ENCODE measurements at regions not wholly inside any gene's neighbourhood (a gene's known extent, or its start where the extent isn't known, plus 50 kb on each side); places are given as distances from the start of the nearest gene placed in this dataset.

GRCh38 chr6:56891754-56892153 lies 63.2 kb upstream of the BEND6 start:
- DNase-seq (ENCODE audit: low spot score), result peak; percentile 29
- Histone ChIP-seq H3K9me3 (ENCODE audit: low read depth, low read length, poor library complexity, severe bottlenecking) (no peaks in the 10 kb centered on the region), H3K36me3 (ENCODE audit: insufficient read depth, low read length, poor library complexity, severe bottlenecking) (no peaks in the 10 kb centered on the region), H3K4me1 (ENCODE audit: insufficient read depth, low read length, poor library complexity, severe bottlenecking) (no peaks in the 10 kb centered on the region), H3K4me3 (ENCODE audit: low read depth, low read length, poor library complexity, severe bottlenecking) (no peak overlapping the region), H3K27me3 (replicated peaks; ENCODE audit: insufficient read depth, low read depth, low read length, poor library complexity) (no peaks in the 10 kb centered on the region), H3K27ac (ENCODE audit: low read depth, low read length, poor library complexity, severe bottlenecking) (no peak overlapping the region)
- POLR2A ChIA-PET (ENCODE audit: low non-redundant PET), result no interaction called here
- no TSS peak for BruUV-seq (replicated peaks)
- TF ChIP-seq, protein P1, sequence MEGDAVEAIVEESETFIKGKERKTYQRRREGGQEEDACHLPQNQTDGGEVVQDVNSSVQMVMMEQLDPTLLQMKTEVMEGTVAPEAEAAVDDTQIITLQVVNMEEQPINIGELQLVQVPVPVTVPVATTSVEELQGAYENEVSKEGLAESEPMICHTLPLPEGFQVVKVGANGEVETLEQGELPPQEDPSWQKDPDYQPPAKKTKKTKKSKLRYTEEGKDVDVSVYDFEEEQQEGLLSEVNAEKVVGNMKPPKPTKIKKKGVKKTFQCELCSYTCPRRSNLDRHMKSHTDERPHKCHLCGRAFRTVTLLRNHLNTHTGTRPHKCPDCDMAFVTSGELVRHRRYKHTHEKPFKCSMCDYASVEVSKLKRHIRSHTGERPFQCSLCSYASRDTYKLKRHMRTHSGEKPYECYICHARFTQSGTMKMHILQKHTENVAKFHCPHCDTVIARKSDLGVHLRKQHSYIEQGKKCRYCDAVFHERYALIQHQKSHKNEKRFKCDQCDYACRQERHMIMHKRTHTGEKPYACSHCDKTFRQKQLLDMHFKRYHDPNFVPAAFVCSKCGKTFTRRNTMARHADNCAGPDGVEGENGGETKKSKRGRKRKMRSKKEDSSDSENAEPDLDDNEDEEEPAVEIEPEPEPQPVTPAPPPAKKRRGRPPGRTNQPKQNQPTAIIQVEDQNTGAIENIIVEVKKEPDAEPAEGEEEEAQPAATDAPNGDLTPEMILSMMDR (conservative IDR thresholded peaks at IDR 0.05; ENCODE audit: low read depth, low read length), result no peak; the same call in 1 of the 2 replicates
- no peak for TF ChIP-seq EZH2 (IDR thresholded peaks at IDR 0.05; ENCODE audit: borderline replicate concordance, low read depth, low read length, poor library complexity, severe bottlenecking)
- CTCF ChIA-PET, result interaction anchor here (0.8 kb wide), 1 partner anchor 11 kb away, joined by 3 read pairs; no protein-coding TSS in a partner anchor
- intact Hi-C loops (cut with micrococcal nuclease; ENCODE audit: unreplicated experiment), result no loop called here

DNA sequence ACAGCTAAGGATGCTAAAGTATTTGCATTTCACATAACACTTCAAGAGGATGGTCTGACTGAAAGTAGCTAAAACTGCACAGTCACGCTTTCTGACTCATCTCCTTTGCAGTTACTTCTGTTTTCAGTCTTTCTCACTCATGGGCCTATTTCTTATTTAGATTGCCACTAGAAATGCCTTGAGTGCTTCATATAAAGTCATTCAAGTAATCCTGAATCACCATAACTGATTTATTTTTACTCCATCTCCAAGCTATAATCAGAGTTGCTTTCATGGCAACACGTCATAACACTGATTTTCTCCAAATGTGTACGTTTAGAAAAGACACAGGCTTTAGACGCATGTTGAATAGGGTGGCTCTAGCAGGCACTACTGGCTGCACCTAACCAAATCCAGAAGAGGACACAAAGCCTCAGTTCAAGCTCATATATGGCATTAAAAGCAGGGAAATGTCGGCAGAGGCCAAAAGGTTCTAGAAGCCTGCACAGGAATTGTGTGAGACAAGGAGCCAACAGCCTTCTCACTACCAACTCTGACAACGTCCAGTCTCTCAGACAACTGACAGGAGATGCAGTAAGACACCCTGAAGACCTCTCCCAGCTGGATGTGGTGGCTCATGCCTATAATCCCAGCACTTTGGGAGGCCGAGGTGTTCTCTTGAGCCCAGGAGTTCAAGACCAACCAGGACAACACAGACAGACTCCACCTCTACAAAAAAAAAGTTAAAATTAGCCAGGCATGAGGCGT lies 64.1 kb upstream of the BEND6 start:
- Histone ChIP-seq H3K27me3 (replicated peaks; ENCODE audit: insufficient read depth, low read depth, low read length, poor library complexity) (no peaks in the 10 kb centered on the region), H3K9me3 (ENCODE audit: low read depth, low read length, poor library complexity, severe bottlenecking) (no peaks in the 10 kb centered on the region), H3K4me3 (ENCODE audit: low read depth, low read length, poor library complexity, severe bottlenecking) (no peak overlapping the region), H3K27ac (ENCODE audit: low read depth, low read length, poor library complexity, severe bottlenecking) (no peak overlapping the region), H3K36me3 (ENCODE audit: insufficient read depth, low read length, poor library complexity, severe bottlenecking) (no peaks in the 10 kb centered on the region), H3K4me1 (ENCODE audit: insufficient read depth, low read length, poor library complexity, severe bottlenecking) (no peaks in the 10 kb centered on the region)
- DNase-seq (ENCODE audit: low spot score), result peak; percentile 36
- ChIA-PET CTCF (interaction anchor here (0.6 kb wide), 1 partner anchor 14 kb away, joined by 3 read pairs; no protein-coding TSS in a partner anchor), POLR2A (ENCODE audit: low non-redundant PET) (no interaction called here)
- TF ChIP-seq, protein P1 (conservative IDR thresholded peaks at IDR 0.05; ENCODE audit: low read depth, low read length), result no peak
- no peak for TF ChIP-seq EZH2 (IDR thresholded peaks at IDR 0.05; ENCODE audit: borderline replicate concordance, low read depth, low read length, poor library complexity, severe bottlenecking)
- intact Hi-C loops (cut with micrococcal nuclease; ENCODE audit: unreplicated experiment), result no loop called here
- no TSS peak for BruUV-seq (replicated peaks)

GRCh38 chr6:56890066-56890465 lies 64.8 kb upstream of the BEND6 start:
- Histone ChIP-seq H3K4me3 (ENCODE audit: low read depth, low read length, poor library complexity, severe bottlenecking) (no peak overlapping the region), H3K4me1 (ENCODE audit: insufficient read depth, low read length, poor library complexity, severe bottlenecking) (no peaks in the 10 kb centered on the region), H3K9me3 (ENCODE audit: low read depth, low read length, poor library complexity, severe bottlenecking) (no peaks in the 10 kb centered on the region), H3K27ac (ENCODE audit: low read depth, low read length, poor library complexity, severe bottlenecking) (no peak overlapping the region), H3K36me3 (ENCODE audit: insufficient read depth, low read length, poor library complexity, severe bottlenecking) (no peaks in the 10 kb centered on the region), H3K27me3 (replicated peaks; ENCODE audit: insufficient read depth, low read depth, low read length, poor library complexity) (no peaks in the 10 kb centered on the region)
- DNase-seq (ENCODE audit: low spot score), result no peak
- POLR2A ChIA-PET (ENCODE audit: low non-redundant PET), result no interaction called here
- intact Hi-C loops (cut with micrococcal nuclease; ENCODE audit: unreplicated experiment), result no loop called here
- BruUV-seq (replicated peaks), result no TSS peak
- CTCF ChIA-PET, result interaction anchor here (0.6 kb wide), 1 partner anchor 15 kb away, joined by 3 read pairs; no protein-coding TSS in a partner anchor
- TF ChIP-seq, protein P1 (conservative IDR thresholded peaks at IDR 0.05; ENCODE audit: low read depth, low read length), result no peak
- TF ChIP-seq EZH2 (IDR thresholded peaks at IDR 0.05; ENCODE audit: borderline replicate concordance, low read depth, low read length, poor library complexity, severe bottlenecking), result no peak
